ENCODE measurements at regions not wholly inside any gene's neighbourhood (a gene's known extent, or its start where the extent isn't known, plus 50 kb on each side); places are given as distances from the start of the nearest gene placed in this dataset.

DNA sequence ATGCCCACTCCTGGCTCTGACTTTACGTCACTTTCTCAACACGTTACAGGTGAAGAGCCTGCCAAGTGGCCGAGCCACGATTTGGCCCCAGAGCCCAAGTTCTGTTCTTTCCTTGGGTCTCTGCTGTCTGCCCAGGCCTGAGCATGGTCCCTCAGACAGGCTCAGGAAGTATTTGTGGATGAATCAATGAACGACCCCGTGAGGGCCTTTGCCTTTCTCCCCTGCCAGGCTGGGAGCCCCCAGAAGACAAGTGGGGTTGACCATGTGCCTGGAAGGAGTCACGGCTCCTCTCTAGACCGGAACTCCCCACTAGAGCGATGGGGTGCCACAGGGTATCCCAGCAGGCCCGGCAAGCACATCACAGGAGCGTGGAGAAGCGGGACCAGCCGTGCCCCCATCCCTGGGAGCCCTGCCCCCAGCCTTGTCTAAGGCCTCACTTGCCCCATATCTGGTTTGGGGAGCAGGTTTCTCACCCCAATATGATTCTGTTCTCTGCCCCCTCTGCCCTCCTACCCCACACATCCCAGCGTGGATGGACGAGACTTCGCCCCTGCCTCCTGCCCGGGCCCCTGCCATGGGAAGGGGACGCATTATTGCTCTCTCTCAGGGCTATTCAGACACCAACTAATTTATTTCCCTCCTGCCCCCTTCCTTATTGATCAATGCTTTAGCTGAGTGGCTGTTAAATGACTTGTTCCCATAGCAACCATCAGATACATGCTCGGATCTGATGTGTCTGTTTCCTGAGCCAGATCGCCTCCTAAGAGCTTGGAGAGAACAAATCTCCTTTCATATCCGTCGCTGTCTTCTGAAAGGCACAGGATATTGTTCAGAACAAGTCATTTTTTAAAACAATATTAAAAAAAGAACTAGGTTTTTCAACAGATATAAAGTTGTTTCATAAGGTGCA, 69.0 kb downstream of the DIO3 start:
- TF ChIP-seq, protein P1, sequence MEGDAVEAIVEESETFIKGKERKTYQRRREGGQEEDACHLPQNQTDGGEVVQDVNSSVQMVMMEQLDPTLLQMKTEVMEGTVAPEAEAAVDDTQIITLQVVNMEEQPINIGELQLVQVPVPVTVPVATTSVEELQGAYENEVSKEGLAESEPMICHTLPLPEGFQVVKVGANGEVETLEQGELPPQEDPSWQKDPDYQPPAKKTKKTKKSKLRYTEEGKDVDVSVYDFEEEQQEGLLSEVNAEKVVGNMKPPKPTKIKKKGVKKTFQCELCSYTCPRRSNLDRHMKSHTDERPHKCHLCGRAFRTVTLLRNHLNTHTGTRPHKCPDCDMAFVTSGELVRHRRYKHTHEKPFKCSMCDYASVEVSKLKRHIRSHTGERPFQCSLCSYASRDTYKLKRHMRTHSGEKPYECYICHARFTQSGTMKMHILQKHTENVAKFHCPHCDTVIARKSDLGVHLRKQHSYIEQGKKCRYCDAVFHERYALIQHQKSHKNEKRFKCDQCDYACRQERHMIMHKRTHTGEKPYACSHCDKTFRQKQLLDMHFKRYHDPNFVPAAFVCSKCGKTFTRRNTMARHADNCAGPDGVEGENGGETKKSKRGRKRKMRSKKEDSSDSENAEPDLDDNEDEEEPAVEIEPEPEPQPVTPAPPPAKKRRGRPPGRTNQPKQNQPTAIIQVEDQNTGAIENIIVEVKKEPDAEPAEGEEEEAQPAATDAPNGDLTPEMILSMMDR (IDR thresholded peaks at IDR 0.05) = no peak
- TF ChIP-seq POLR2A (IDR thresholded peaks at IDR 0.05) (no peak), EP300 (IDR thresholded peaks at IDR 0.05) (no peak), POLR2AphosphoS5 (IDR thresholded peaks at IDR 0.05) (no peak)
